ENCODE measurements at regions not wholly inside any gene's neighbourhood (a gene's known extent, or its start where the extent isn't known, plus 50 kb on each side); places are given as distances from the start of the nearest gene placed in this dataset.

- no peak for TF ChIP-seq CTCF (IDR thresholded peaks at IDR 0.05; ENCODE audit: extremely low read depth, missing control alignments)
- DNase-seq (ENCODE audit: low spot score) = no peak
These were observed 79.0 kb upstream of the SGO1 start for GRCh38 chr3:20264900-20265567.

GRCh38 chr3:20258371-20258770 is 72.4 kb upstream of the SGO1 start:
- DNase-seq (ENCODE audit: low spot score) = no peak
- no peak for TF ChIP-seq CTCF (IDR thresholded peaks at IDR 0.05; ENCODE audit: extremely low read depth, missing control alignments)

DNA sequence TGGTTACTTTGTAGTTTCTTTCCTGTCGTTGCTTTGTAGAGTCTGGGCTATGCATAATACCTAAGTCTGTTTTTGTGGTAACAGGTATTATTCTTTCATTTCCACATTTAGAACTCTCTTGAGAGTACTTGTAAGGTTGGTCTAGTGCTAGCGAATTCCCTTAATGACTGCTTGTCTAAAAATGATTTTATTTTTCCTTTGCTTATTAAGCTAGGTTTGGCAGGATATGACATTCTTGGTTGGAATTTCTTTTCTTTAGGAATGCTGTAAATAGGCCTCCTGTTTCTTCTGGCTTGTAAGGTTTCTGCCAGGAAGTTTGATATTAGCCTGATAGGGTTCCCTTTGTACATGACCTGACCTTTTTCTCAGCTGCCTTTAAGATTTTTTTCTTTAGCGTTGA is 70.1 kb upstream of the SGO1 start:
- no peak for TF ChIP-seq CTCF (IDR thresholded peaks at IDR 0.05; ENCODE audit: extremely low read depth, missing control alignments)
- DNase-seq (ENCODE audit: low spot score) = no peak

DNA sequence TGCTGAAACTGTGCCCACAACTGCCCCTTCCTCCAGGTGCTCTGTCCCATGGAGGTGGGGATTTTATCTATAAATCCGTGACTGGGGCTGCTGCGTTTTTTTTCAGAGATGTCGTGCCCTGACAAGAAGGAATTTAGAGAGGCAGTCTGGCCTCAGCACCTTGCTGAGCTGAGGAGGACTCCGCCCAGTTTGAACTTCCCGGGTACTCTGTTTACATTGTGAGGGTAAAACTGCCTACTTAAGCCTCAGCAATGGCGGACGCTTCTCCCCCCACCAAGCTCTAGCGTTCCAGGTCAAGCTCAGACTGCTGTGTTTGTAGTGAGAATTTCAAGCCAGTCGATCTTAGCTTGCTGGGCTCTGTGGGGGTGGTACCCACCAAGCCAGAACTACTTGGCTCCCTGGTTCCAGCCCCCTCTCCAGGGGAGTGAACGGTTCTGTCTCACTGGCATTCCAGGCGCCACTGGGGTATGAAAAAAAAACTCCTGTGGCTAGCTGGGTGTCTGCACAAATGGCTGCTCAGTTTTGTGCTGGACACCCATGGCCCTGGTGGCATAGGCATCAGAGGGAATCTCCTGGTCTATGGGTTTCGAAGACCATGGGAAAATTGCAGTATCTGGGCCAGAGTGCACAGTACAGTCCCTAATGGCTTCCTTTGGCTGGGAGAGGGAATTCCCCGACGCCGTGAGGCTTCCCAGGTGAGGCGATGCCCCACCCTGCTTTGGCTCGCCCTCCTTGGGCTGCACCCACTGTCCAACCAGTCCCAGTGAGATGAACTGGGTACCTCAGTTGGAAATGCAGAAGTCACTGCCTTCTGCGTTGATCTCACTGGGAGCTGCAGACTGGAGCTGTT is 68.5 kb upstream of the SGO1 start:
- DNase-seq (ENCODE audit: low spot score) = no peak
- no peak for TF ChIP-seq CTCF (IDR thresholded peaks at IDR 0.05; ENCODE audit: extremely low read depth, missing control alignments)

DNA sequence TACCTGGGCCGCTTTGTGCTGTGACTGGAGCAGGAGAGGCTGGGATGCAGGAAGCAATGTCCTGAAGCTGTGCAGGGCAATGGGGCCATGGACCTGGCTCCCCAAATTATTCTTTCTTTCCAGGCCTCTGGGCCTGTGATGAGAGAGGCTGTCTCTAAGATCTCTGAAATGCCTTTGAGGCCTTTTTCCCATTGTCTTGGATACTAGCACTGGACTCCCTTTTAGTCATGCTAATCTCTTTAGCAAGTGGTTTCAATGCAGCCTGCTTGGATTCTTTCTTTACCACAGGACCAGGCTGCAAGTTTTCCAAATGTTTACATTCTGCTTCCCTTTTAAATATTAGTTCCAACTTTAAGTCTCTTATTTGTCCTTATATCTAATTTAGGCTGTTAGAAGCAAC is 64.8 kb upstream of the SGO1 start:
- DNase-seq (ENCODE audit: low spot score) = no peak
- no peak for TF ChIP-seq CTCF (IDR thresholded peaks at IDR 0.05; ENCODE audit: extremely low read depth, missing control alignments)

- TF ChIP-seq CTCF (IDR thresholded peaks at IDR 0.05; ENCODE audit: extremely low read depth, missing control alignments) = no peak
- DNase-seq (ENCODE audit: low spot score) = no peak
These were observed 64.3 kb upstream of the SGO1 start for GRCh38 chr3:20250314-20250713.

GRCh38 chr3:20246662-20247061 is 60.7 kb upstream of the SGO1 start:
- peak; percentile 22 for DNase-seq (ENCODE audit: low spot score)
- TF ChIP-seq CTCF (IDR thresholded peaks at IDR 0.05; ENCODE audit: extremely low read depth, missing control alignments) = no peak

Measured in GM20000 (cell line).